GM21390 (cell line): ENCODE measurements at regions not wholly inside any gene's neighbourhood (a gene's known extent, or its start where the extent isn't known, plus 50 kb on each side); places are given as distances from the start of the nearest gene placed in this dataset.
"Not testable (repeated sequence)": the region's sequence is repeated elsewhere in the genome, so short reads cannot be mapped to it uniquely, and the experiment has no call there.

ENCODE experiments used
- ATAC-seq: cut with Tn5 transposase; IDR thresholded peaks from one replicate; pipeline ENCODE4 v1.9.1; 2021; ENCODE audit not compliant: unreplicated experiment

GRCh38 chr2:53498210-53498609 is 269.4 kb upstream of the CHAC2 start:
- ATAC-seq, result no peak

DNA sequence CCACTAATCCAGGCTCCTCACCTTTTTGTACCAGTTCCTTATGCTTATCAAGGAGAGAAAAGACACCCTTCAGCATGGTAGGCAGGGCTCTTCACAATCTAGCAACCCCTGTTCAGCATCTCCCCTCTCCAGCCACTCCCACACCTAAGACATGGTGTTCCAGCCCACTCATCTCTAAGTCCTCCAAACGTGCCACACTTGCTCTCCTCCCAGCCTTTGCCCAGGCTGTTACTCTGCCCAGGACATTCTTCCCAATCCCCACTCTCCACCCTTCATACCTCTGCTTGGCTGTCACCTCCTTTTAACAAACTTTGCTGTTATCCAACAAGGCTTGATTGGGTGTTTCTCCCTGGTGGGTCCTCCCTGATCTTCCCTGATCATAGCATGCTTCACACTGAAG is 270.6 kb upstream of the CHAC2 start:
- no peak for ATAC-seq

- ATAC-seq, result no peak
Observed at GRCh38 chr2:53493210-53493609, 274.4 kb upstream of the CHAC2 start.

DNA sequence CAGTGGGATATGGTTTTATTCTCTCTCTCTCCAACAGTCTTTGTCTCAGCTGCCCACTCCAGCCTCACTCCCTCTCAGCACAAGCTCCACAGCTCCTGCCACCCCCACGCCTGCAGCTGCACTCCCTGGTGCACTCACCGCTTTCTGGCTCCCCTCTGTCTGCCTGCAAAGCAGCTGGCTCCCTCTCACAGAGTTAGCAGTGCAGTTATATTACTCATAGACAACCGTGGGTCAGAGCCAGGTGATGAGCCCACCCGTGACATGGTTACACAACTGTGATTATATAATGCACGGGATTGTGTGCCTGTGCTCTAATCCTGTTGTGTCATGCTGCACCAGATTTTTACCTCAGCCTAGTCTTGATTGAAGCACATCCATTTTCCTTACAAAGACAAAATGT is 276.9 kb upstream of the CHAC2 start:
- no peak for ATAC-seq

DNA sequence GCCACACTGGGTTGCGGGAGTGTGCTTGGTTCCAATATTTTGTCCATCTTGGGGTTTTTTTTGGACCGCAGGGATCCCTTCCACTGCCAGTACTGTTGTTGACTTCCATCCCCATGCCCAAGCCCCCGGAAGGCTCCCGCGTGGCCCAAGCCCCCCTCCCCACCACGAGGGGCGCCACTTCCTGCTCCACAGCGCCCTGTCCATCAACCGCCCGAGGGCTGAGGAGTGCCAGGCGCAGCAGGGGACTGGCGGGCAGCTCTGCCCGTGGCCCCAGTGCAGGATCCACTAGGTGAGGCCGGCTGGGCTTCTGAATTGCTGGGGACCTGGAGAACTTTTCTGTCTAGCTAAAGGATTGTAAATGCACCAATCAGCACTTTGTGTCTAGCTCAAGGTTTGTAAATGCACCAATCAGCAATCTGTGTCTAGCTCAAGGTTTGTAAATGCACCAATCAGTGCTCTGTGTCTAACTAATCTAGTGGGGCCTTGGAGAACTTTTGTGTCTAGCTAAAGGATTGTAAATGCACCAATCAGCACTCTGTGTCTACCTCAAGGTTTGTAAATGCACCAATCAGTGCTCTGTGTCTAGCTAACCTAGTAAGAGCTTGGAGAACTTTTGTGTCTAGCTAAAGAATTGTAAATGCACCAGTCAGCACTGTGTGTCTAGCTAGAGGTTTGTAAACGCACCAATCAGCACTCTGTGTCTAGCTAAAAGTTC is 281.3 kb upstream of the CHAC2 start:
- ATAC-seq, result not testable (repeated sequence)

- ATAC-seq, result no peak
Observed at GRCh38 chr2:53485021-53485728, 282.4 kb upstream of the CHAC2 start.

- no peak for ATAC-seq
Observed at GRCh38 chr2:53484531-53484930, 283.1 kb upstream of the CHAC2 start.

GRCh38 chr2:53477517-53477916 is 290.1 kb upstream of the CHAC2 start:
- ATAC-seq, result no peak

DNA sequence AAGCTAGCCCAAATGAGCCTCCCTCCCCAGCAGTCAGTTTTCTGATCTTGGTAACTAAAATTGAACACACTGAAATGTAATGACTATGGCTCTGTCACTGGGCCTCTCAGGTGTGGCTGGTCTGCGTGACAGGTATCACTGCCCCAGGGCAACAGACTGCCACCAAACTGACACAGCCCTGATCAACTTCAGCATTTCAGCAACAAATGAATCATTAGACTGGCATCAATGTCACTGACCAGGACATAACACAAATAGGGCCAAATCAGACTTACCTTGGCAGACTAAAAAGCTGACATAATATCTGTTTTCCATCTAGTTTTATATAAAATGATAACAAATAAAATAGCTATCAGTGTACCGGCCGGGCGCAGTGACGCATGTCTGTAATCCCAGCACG is 290.8 kb upstream of the CHAC2 start:
- ATAC-seq, result no peak

DNA sequence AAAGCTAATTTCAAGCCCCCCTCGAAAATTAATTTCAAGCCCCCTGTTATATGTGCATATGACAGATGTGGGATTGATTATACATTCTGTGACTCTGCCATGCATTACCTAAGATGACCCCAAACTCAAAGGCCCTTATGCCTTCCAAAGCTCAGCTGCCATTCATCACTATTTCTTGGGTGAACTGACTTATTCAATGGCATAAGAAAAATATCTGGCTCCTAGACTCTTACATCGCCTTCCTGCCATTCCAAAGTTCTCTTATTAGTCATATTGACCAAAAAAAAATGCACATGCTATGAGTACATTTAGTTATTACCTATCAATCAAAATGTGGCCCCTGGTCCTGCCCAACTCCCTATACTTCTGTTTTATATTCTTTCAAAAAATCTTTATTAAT is 291.8 kb upstream of the CHAC2 start:
- ATAC-seq, result no peak

DNA sequence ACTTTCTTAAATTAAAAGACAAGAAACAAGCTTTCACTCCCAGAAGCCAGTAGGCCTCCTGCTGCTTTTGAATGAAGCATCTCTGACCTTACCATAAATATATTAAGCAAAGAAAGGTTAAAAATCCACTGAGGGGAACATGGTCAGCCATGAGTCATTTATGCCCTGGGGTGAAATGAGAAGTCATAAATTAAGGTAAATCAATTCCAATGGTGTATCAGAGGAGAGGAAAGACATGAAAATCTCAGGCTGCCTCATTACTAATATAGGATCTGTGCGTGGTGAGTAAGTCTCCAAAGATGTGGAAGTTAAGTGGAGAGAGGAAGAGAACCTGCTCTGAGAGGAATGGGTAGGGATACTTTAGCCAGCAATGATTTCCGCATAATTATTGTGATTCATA is 292.3 kb upstream of the CHAC2 start:
- no peak for ATAC-seq

- ATAC-seq, result no peak
Observed at GRCh38 chr2:53474914-53475313, 292.7 kb upstream of the CHAC2 start.

DNA sequence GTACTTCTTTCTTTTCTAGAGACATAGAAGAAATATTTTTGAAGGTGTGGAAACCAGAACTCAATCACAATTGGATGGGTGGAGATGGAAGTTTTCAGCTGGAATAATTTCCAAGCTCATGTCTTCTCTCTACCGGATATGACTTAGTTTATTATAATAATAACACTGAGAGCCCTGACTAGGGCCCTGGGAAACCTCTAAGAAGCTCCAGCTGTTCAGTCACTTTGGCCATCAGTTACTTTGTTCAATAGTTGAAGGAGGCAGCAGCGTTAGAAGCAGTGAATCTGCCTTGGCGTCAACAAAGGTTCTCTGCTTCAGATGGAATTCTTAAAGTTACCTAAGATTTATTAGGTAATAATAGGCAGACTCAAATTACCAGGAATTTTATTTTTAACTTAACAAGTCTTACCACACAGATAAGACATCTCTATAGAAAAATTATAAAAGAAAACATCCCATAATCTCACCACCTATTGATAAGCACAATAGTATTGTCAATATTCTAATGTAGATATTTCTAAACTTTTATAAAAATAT is 293.8 kb upstream of the CHAC2 start:
- ATAC-seq, result no peak

- no peak for ATAC-seq
Observed at GRCh38 chr2:53473236-53473635, 294.4 kb upstream of the CHAC2 start.

- ATAC-seq, result no peak
Observed at GRCh38 chr2:53467467-53468180, 300.0 kb upstream of the CHAC2 start.

GRCh38 chr2:53463806-53464726 is 303.5 kb upstream of the CHAC2 start:
- ATAC-seq, result no peak

GRCh38 chr2:53460937-53461336 is 306.7 kb upstream of the CHAC2 start:
- no peak for ATAC-seq

GRCh38 chr2:53460347-53460746 is 307.3 kb upstream of the CHAC2 start:
- no peak for ATAC-seq

GRCh38 chr2:53455094-53455493 is 312.5 kb upstream of the CHAC2 start:
- ATAC-seq, result no peak

- ATAC-seq, result no peak
Observed at GRCh38 chr2:53452957-53453748, 314.5 kb upstream of the CHAC2 start.
